ENCODE measurements at regions not wholly inside any gene's neighbourhood (a gene's known extent, or its start where the extent isn't known, plus 50 kb on each side); places are given as distances from the start of the nearest gene placed in this dataset.

DNA sequence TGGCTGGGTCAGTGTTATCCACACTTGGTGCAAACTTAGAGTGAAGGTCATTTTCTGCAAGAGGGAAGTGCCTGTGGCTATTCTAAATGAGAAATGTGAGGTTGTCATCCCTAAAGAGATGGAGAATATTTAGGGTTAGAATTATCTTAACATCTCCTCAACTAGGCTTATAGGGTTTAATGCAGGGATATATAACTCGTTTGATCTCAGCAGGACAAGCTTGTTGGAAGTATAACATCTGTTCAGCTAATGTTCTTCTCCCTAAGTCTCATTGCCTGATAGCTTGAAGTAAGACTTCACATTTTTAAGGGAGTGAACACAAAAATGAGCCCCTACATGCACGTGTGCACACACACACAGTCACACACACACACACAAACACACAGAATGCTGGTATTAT lies 75.9 kb upstream of the NRXN1 start:
- TF ChIP-seq CTCF (conservative IDR thresholded peaks at IDR 0.05; ENCODE audit: low read depth in 2 of 2) (no peak), ZNF331 (CRISPR knock-in tag; IDR thresholded peaks at IDR 0.05; ENCODE audit: low read depth) (no peak), EZH2phosphoT487 (IDR thresholded peaks at IDR 0.05; ENCODE audit: unreplicated experiment) (no peak), POLR2AphosphoS5 (IDR thresholded peaks at IDR 0.05; ENCODE audit: low read depth) (no peak), EZH2 (IDR thresholded peaks at IDR 0.05; ENCODE audit: low read depth, unreplicated experiment) (no peak), CREB1 (CRISPR knock-in tag; IDR thresholded peaks at IDR 0.05; ENCODE audit: low read depth) (no peak), JUNB (IDR thresholded peaks at IDR 0.05; ENCODE audit: unreplicated experiment) (no peak)
- TF ChIP-seq, protein P1, sequence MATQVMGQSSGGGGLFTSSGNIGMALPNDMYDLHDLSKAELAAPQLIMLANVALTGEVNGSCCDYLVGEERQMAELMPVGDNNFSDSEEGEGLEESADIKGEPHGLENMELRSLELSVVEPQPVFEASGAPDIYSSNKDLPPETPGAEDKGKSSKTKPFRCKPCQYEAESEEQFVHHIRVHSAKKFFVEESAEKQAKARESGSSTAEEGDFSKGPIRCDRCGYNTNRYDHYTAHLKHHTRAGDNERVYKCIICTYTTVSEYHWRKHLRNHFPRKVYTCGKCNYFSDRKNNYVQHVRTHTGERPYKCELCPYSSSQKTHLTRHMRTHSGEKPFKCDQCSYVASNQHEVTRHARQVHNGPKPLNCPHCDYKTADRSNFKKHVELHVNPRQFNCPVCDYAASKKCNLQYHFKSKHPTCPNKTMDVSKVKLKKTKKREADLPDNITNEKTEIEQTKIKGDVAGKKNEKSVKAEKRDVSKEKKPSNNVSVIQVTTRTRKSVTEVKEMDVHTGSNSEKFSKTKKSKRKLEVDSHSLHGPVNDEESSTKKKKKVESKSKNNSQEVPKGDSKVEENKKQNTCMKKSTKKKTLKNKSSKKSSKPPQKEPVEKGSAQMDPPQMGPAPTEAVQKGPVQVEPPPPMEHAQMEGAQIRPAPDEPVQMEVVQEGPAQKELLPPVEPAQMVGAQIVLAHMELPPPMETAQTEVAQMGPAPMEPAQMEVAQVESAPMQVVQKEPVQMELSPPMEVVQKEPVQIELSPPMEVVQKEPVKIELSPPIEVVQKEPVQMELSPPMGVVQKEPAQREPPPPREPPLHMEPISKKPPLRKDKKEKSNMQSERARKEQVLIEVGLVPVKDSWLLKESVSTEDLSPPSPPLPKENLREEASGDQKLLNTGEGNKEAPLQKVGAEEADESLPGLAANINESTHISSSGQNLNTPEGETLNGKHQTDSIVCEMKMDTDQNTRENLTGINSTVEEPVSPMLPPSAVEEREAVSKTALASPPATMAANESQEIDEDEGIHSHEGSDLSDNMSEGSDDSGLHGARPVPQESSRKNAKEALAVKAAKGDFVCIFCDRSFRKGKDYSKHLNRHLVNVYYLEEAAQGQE (IDR thresholded peaks at IDR 0.05; ENCODE audit: unreplicated experiment), result no peak

Measured in GM23338 (cell line).